Stimulated activated CD8-positive, alpha-beta memory T cell treated with anti-CD3 and anti-CD28 coated beads, Interleukin-12 subunit alpha, Interleukin-12 subunit beta, amount 100 ng/mL, for 24 hours (primary cell): ENCODE measurements at regions not wholly inside any gene's neighbourhood (a gene's known extent, or its start where the extent isn't known, plus 50 kb on each side); places are given as distances from the start of the nearest gene placed in this dataset.

Experiments used
- DNase-seq: peaks from one replicate; pipeline ENCODE4 v3.0.0-alpha.2; 2020; ENCODE audit errors: extremely low read depth

- no peak for DNase-seq
Measured at GRCh38 chr6:169954977-169955376, 203.6 kb downstream of the ERMARD start.

GRCh38 chr6:169953686-169954085 lies 202.3 kb downstream of the ERMARD start:
- no peak for DNase-seq

- DNase-seq, result no peak
Measured at GRCh38 chr6:169950558-169950957, 199.1 kb downstream of the ERMARD start.

- no peak for DNase-seq
Measured at GRCh38 chr6:169949511-169950097, 198.2 kb downstream of the ERMARD start.

DNA sequence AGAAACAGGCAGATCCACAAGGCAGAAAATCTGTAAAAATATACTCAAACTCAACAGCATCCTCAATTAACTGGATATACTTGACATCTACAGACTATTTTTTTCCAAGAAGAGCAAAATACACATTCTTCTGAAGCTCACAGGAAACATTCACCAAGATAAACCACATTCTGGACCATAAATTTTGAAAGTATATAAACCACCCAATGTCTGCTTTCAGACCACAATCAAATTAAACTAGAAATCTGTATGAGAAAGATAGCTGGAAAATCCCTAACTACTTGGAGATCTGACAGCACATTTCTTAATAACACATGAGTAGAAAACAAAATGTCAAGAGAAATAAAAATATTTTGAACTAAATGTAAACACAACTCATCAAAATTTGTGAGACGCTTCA lies 195.5 kb downstream of the ERMARD start:
- no peak for DNase-seq

DNA sequence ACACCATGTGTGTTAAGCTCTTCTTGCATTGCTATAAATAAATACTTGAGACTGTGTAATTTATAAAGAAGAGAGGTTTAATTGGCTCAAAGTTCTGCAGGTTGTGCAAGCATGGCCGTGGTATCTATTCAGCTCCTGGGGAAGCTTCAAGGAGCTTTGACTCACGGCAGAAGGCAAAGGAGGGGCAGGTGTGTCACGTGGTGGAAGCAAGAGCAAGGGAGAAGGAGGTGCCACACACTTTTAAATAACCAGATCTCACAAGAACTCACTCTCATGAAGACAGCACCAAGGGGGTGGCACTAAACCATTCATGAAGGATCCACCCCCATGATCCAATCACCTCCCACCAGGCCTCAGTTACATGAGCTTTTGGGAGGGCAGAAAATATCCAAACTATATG lies 193.7 kb downstream of the ERMARD start:
- no peak for DNase-seq

DNA sequence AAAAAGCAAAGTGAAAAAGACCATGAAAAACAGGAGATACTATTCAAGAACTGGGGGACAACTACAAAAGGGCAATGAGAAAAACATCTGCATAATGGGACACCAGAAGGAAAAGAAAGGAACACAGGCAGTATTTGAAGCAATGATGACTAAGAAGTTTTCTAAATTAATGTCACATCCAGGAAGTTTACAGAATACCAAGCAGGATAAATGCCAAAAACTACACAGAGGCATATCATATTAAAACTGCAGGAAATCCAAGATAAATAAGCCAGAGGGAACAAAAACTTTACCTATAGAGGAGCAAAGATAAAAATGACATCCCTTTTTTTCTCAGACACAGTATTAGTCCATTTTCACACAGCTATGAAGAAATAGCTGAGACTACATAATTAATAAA lies 193.0 kb downstream of the ERMARD start:
- no peak for DNase-seq

- DNase-seq, result no peak
Measured at GRCh38 chr6:169944061-169944337, 192.6 kb downstream of the ERMARD start.

DNA sequence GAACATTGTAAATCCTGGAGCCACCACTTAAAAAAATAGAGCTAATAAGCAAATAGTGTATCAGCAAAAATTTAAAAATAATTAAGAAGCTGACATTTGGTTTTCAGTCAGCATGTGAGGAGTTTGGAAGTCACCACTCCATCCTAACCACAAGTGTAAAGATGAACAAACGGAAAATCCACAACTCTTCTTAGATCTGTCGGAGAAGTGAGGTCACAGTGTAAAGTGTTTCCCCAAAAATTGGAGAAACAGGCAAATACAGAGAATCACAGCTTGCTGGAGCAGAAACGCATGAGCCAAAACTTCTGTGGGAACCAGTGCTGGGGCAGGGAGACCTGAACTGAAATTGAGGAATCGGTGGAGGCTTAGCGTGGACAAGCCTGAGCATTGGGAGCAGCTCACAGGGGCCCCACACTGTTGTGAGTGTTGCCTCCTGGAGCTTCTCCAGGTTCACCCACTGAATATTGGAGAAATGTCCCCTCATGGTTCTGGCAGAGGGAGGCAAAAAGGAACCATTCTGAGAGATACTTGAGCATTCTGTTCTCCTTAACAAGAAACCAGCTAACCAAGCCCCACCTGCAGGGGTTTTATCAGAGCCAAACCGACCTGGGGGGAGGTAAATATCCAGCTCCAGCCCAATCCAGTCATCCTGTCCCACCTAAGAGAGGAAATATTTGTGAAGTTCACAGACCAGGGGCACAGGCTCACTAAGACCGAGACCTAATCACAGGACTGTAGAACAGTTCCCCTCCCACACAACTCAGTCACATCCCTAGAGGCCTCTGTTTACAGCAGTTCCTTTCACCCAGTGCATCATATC lies 192.0 kb downstream of the ERMARD start:
- no peak for DNase-seq

DNA sequence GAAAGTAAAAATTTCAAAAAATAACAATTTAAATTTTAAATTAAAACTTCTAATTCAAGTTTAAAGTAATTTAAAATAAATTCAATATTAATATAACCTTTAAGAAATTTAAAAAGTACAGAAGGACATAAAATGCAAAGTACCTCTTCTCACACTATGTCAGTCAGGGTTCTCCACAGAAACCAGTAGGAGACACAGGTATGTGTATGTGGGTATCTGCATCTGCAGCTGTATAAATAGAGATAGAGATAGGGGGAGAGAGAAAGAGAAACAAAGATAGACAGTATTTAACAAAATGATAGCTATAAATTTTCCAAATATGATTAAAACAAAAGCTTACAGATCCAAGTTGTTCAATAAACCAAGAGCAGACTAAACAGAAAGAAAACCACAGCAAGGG lies 190.8 kb downstream of the ERMARD start:
- DNase-seq, result no peak

DNA sequence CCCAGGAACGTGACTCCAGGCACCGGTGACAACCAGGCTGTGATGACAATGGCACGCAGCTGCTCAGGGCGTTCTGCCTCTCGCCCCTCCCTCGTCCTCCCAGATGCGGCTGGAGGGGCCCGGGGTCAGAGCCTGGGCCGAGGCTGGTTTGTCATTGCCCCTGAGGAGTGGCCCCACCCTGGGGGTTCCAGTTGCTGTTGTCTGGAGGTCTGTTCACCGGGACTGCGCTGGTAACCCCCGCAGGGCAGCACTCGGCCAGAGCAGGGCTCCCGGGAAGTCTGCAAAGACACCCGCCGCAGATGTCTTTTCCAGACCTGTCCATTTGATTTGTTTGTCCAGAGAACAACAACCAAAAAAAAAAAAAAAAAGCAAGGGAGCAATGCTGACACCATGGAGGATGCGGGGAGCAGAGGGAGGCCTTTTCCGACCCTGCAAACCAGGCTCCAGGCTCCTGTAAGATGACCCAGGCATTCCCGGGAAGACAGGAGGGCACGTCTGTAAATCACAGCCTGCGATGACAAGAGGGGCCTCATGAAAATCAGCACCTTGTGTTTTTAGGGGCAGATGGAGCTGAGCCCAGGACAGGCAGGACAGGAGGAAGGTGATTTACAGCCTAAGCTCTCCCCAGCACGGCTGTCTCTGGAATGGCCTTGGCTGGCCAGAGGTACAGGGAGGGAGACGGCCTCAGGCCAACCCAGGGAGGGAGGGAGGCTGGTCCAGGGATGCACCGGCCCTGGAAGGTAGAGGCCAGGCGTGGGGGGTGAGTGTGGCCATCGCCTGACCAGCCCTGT lies 189.3 kb downstream of the ERMARD start:
- no peak for DNase-seq

DNA sequence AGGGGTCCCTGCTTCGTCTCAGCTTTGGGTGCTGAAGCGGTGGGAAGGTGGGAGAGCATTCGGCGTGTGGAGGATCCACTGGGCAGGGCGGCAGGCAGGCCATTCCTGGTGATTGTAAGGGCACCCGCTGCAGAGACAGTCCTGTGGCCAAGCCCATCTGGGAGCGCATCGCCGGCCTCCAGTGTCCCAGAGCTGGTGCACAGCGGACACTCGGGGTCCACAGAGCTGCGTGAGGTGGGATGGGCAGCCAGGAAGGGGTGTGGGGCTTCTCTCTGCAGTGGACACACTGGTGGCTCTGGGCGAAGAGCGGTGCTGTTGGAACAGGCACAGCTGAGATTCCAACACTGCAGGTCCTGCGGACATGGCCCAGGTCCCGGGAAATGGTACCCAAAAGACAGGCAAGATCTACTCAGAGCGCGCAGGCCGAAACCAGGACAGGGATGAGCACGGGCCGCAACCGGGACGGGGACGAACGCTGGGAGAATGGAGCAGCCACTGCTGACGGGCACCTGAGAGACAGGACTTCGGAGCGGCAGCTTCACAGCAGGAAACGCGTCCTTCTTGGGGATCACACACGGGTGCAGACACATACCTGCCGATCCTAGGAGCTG lies 188.2 kb downstream of the ERMARD start:
- DNase-seq, result no peak

- DNase-seq, result no peak
Measured at GRCh38 chr6:169938731-169939130, 187.3 kb downstream of the ERMARD start.

DNA sequence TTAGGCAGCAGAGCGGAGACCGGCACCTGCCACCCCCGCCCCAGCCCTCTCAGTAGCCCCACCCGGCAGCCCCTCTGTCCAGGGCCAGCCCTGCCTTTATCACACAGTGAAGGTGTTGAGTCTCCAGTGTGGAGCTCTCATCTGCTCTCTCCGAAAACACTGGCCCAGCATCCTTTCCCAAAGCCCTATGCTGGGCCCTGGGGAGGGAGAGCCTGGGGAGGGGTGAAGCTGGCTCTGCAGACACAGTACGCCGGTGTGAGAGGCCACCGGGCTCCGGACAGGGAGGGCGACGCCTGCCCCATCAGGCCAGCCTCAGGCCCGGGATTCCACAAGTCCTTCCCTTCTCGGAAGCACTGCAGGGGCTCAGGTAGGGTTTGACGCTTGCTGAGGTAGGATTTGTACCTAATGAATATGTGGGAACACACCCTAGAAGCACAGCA lies 186.9 kb downstream of the ERMARD start:
- DNase-seq, result no peak

- no peak for DNase-seq
Measured at GRCh38 chr6:169937389-169938261, 186.2 kb downstream of the ERMARD start.

GRCh38 chr6:169936355-169936975 lies 185.0 kb downstream of the ERMARD start:
- no peak for DNase-seq

- no peak for DNase-seq
Measured at GRCh38 chr6:169935861-169936260, 184.4 kb downstream of the ERMARD start.

DNA sequence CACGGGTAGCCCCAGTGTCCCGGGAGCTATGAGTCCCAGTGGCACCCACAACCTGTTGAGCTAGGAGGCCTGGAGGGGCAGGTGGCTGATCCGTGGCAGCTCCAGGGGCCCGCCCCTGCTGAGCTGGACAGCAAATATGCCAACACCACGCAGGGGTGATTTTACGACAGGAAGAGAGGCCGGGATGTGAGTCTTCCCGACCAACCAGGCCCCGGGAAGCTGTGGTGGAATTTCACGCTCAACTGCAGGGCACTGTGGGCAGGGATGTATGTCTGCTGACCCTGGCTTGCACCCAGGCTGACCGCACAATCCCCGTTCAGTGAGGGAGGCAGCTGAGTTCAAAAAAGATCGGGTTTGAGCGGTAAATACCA lies 183.9 kb downstream of the ERMARD start:
- no peak for DNase-seq

GRCh38 chr6:169934699-169935347 lies 183.4 kb downstream of the ERMARD start:
- no peak for DNase-seq

- DNase-seq, result no peak
Measured at GRCh38 chr6:169933839-169934698, 182.6 kb downstream of the ERMARD start.
